ENCODE measurements at regions not wholly inside any gene's neighbourhood (a gene's known extent, or its start where the extent isn't known, plus 50 kb on each side); places are given as distances from the start of the nearest gene placed in this dataset.

- TF ChIP-seq CTCF (IDR thresholded peaks at IDR 0.05) (no peak), EP300 (IDR thresholded peaks at IDR 0.05; ENCODE audit: low read depth) (no peak)
Observed at GRCh38 chr5:68745448-68745847, 348.4 kb upstream of the SLC30A5 start.

All from transverse colon (tissue), 3 donors.